ENCODE measurements at regions not wholly inside any gene's neighbourhood (a gene's known extent, or its start where the extent isn't known, plus 50 kb on each side); places are given as distances from the start of the nearest gene placed in this dataset.
"Not testable (repeated sequence)": the region's sequence is repeated elsewhere in the genome, so short reads cannot be mapped to it uniquely, and the experiment has no call there.

DNA sequence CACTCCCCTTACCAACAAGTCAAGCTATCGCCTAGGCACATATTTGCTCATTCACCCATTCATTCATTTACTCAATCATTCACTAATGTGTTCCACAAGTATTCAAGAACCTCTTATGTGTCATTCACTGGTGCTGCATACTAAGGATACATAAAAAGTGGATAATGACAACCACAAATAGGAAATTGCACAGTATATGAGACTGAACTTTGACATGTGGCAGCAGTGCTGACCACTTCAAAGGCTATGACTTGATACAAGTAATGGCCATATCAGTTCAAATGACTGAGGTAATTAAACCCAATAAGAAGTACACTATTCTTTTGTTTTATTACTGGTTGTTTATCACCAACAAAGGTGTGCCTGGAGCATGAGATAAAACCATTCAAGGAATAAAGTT lies 282.5 kb downstream of the KLHL13 start:
- Histone ChIP-seq H3K27ac (no peak overlapping the region), H3K9me3 (peaks cover 0 to 6% (median 0%) of the 10 kb centered on the region in 4 donors), H3K4me1 (no peaks in the 10 kb centered on the region), H3K36me3 (no peaks in the 10 kb centered on the region), H3K4me3 (no peak overlapping the region), H3K27me3 (no peaks in the 10 kb centered on the region)
- TF ChIP-seq EP300 (IDR thresholded peaks at IDR 0.05) (no peak), POLR2A (IDR thresholded peaks at IDR 0.05) (no peak), POLR2AphosphoS5 (IDR thresholded peaks at IDR 0.05) (no peak)
- TF ChIP-seq, protein P1, sequence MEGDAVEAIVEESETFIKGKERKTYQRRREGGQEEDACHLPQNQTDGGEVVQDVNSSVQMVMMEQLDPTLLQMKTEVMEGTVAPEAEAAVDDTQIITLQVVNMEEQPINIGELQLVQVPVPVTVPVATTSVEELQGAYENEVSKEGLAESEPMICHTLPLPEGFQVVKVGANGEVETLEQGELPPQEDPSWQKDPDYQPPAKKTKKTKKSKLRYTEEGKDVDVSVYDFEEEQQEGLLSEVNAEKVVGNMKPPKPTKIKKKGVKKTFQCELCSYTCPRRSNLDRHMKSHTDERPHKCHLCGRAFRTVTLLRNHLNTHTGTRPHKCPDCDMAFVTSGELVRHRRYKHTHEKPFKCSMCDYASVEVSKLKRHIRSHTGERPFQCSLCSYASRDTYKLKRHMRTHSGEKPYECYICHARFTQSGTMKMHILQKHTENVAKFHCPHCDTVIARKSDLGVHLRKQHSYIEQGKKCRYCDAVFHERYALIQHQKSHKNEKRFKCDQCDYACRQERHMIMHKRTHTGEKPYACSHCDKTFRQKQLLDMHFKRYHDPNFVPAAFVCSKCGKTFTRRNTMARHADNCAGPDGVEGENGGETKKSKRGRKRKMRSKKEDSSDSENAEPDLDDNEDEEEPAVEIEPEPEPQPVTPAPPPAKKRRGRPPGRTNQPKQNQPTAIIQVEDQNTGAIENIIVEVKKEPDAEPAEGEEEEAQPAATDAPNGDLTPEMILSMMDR (IDR thresholded peaks at IDR 0.05) = no peak
- 82 to 84% methylated on average over 1 of the region's 1 CpG for WGBS, 2 donors
- ATAC-seq (ENCODE audit: low FRiP score in 2 of 2) = no peak
- DNase-seq = no peak

DNA sequence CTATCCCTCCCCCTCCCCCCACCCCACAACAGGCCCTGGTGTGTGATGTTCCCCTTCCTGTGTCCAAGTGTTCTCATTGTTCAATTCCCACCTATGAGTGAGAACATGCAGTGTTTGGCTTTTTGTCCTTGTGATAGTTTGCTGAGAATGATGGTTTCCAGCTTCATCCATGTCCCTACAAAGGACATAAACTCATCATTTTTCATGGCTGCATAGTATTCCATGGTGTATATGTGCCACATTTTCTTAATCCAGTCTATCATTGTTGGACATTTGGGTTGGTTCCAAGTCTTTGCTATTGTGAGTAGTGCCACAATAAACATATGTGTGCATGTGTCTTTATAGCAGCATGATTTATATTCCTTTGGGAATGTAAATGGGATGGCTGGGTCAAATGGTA lies 295.1 kb downstream of the KLHL13 start:
- not testable (repeated sequence) for H3K9me3 ChIP-seq; H3K4me3 ChIP-seq; H3K27ac ChIP-seq; H3K4me1 ChIP-seq; H3K27me3 ChIP-seq; H3K36me3 ChIP-seq; ATAC-seq (ENCODE audit: low FRiP score in 2 of 2); DNase-seq

DNA sequence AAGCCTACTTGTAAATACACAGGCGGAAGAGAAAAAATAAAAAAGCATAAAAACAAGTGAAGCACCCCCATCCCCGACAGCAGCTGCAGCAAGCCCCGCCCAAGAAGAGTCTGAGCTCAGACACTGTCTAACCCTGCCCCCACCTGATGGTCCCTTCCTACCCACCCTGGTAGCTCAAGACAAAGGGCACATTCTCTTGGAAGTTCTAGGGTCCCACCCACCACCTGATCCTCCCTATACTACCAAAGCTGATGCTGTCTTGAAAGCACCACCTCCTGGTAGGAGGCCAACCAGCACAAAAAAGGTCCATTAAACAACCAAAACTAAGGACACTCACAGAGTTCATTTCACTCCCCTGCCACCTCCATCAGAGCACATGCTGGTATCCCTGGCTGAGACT lies 308.2 kb downstream of the KLHL13 start:
- no peak overlapping the region for H3K4me3 ChIP-seq
- WGBS, 2 donors = 79 to 80% methylated on average over 3 of the region's 3 CpGs
- no peaks in the 10 kb centered on the region for H3K36me3 ChIP-seq
- no peaks in the 10 kb centered on the region for H3K27me3 ChIP-seq
- DNase-seq = no peak
- no peak for TF ChIP-seq POLR2AphosphoS5 (IDR thresholded peaks at IDR 0.05)
- TF ChIP-seq, protein P1 (IDR thresholded peaks at IDR 0.05) = no peak
- TF ChIP-seq POLR2A (IDR thresholded peaks at IDR 0.05) = no peak
- no peak for TF ChIP-seq EP300 (IDR thresholded peaks at IDR 0.05)
- no peak overlapping the region for H3K27ac ChIP-seq
- ATAC-seq (ENCODE audit: low FRiP score in 2 of 2) = no peak
- no peaks in the 10 kb centered on the region for H3K4me1 ChIP-seq
- no peaks in the 10 kb centered on the region for H3K9me3 ChIP-seq

DNA sequence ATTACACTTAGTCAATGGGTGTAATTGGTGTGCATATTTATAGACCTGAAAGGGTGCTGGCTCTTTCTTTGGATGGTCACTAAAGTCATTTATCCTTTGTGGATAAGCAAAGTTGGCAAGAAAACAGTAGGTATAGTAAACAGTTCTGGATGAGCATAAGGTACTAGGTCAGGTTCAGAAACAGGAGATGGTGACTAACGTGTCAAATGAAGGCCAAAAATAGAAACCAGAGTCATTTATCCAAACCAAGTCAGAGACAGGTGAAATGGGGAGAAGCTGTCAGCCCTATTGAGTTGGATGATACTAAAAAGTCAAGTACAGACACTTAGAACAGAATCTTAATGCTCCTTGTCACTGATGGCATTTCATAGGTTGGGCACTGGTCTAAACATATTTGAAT lies 313.1 kb downstream of the KLHL13 start:
- no peaks in the 10 kb centered on the region for H3K27me3 ChIP-seq
- no peaks in the 10 kb centered on the region for H3K4me1 ChIP-seq
- DNase-seq (no peak), ATAC-seq (ENCODE audit: low FRiP score in 2 of 2) (no peak)
- WGBS, 2 donors = 45 to 67% methylated on average over 1 of the region's 1 CpG
- H3K36me3 ChIP-seq = no peaks in the 10 kb centered on the region
- TF ChIP-seq POLR2AphosphoS5 (IDR thresholded peaks at IDR 0.05) (no peak), EP300 (IDR thresholded peaks at IDR 0.05) (no peak), POLR2A (IDR thresholded peaks at IDR 0.05) (no peak)
- TF ChIP-seq, protein P1 (IDR thresholded peaks at IDR 0.05) = no peak
- H3K9me3 ChIP-seq = no peaks in the 10 kb centered on the region
- no peak overlapping the region for H3K27ac ChIP-seq
- H3K4me3 ChIP-seq = no peak overlapping the region

DNA sequence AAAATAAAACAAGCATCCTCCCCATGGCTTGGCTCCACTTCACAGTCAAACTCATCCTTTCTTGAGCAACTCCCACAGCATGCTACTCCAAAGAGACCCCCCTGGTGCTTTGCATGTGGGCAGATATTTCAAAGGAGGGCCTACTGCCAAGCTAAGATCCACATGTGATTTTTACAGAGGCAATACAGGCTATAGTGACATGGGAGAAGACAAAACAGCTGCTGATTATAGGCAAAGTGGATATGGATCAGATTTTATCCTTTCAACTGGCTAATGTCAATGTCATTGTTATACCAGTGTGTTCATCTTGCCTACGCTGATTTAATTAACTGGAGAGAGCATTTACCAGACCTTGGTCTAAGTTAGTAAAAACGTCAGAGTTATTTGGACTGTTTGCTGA lies 328.3 kb downstream of the KLHL13 start:
- DNase-seq (no peak), ATAC-seq (ENCODE audit: low FRiP score in 2 of 2) (no peak)
- WGBS, 2 donors = 42 to 51% methylated on average over 2 of the region's 2 CpGs

DNA sequence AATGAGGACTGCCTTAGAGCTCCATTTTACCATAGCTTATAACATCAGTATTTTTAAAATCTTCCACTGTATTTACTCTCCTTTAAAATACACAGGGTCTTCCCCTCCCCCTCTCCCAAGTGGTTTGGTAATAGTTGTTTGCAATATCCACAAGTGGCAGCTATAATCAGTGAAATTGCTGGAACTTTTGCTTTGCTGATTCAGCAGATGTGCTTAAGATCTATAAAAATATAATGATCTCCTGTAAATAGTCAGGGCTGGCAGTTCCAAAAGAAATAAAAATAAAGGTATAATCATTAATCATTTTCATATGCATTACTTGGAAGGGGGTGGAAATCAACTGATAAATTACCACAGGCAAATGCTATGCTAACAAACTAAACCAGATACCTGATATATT lies 345.2 kb downstream of the KLHL13 start:
- DNase-seq = no peak
- Histone ChIP-seq H3K9me3 (no peaks in the 10 kb centered on the region), H3K27me3 (no peaks in the 10 kb centered on the region), H3K4me3 (no peak overlapping the region), H3K27ac (no peak overlapping the region), H3K36me3 (no peaks in the 10 kb centered on the region), H3K4me1 (no peaks in the 10 kb centered on the region)
- ATAC-seq (ENCODE audit: low FRiP score in 2 of 2) = no peak
- TF ChIP-seq POLR2A (IDR thresholded peaks at IDR 0.05) = no peak
- no peak for TF ChIP-seq EP300 (IDR thresholded peaks at IDR 0.05)
- TF ChIP-seq POLR2AphosphoS5 (IDR thresholded peaks at IDR 0.05) = no peak
- TF ChIP-seq, protein P1 (IDR thresholded peaks at IDR 0.05) = no peak

More for the DNA sequence above, 328.3 kb downstream of the KLHL13 start:
- Histone ChIP-seq H3K9me3 (no peaks in the 10 kb centered on the region), H3K4me3 (no peak overlapping the region), H3K4me1 (no peaks in the 10 kb centered on the region), H3K27me3 (no peaks in the 10 kb centered on the region), H3K36me3 (no peaks in the 10 kb centered on the region), H3K27ac (no peak overlapping the region)
- TF ChIP-seq POLR2A (IDR thresholded peaks at IDR 0.05) = no peak

Measured in upper lobe of left lung (tissue), 6 donors.